ENCODE measurements at regions not wholly inside any gene's neighbourhood (a gene's known extent, or its start where the extent isn't known, plus 50 kb on each side); places are given as distances from the start of the nearest gene placed in this dataset.

- Histone ChIP-seq H3K4me1 (ENCODE audit: control insufficient read depth in 1 of 2, insufficient read depth in 2 of 2, low read length in 2 of 2) (no peaks in the 10 kb centered on the region), H4K8ac (ENCODE audit: low read depth, low read length) (no peak overlapping the region)
- no CpG with 5 or more reads among the region's 2 CpGs for WGBS (ENCODE audit: extremely low coverage, insufficient coverage, insufficient read length)
These were observed 454.0 kb upstream of the ROBO2 start for GRCh38 chr3:76585794-76586392.

GRCh38 chr3:76586471-76586870, 453.4 kb upstream of the ROBO2 start:
- Histone ChIP-seq H2AFZ (ENCODE audit: insufficient read depth, low read length, poor library complexity) (no peak overlapping the region), H4K12ac (ENCODE audit: low read depth, low read length) (no peak overlapping the region), H3K18ac (ENCODE audit: low read length) (no peak overlapping the region), H3K9ac (ENCODE audit: low read length) (no peak overlapping the region), H3K36me3 (ENCODE audit: control insufficient read depth in 1 of 2, insufficient read depth in 2 of 2, low read length in 2 of 2) (no peaks in the 10 kb centered on the region), H3K9me3 (ENCODE audit: insufficient read depth, low read depth, low read length) (no peaks in the 10 kb centered on the region), H3K4me1 (ENCODE audit: control insufficient read depth in 1 of 2, insufficient read depth in 2 of 2, low read length in 2 of 2) (no peaks in the 10 kb centered on the region), H3K4me3 (ENCODE audit: low read depth, low read length) (no peak overlapping the region), H3K4ac (ENCODE audit: low read depth, low read length) (no peak overlapping the region), H3K4me2 (ENCODE audit: low read length) (no peak overlapping the region), H3K14ac (ENCODE audit: low read length) (no peak overlapping the region), H2BK12ac (ENCODE audit: low read length) (no peak overlapping the region), H2BK5ac (ENCODE audit: low read depth, low read length, poor library complexity) (no peak overlapping the region), H3K27me3 (ENCODE audit: insufficient read depth, low read length) (no peaks in the 10 kb centered on the region), H4K8ac (ENCODE audit: low read depth, low read length) (no peak overlapping the region), H4K91ac (ENCODE audit: low read depth, low read length) (no peak overlapping the region), H3K27ac (ENCODE audit: low read depth, low read length) (no peak overlapping the region), H3K79me1 (ENCODE audit: low read length) (no peaks in the 10 kb centered on the region), H2BK120ac (ENCODE audit: insufficient read depth, low read length, poor library complexity) (no peak overlapping the region), H3K23ac (ENCODE audit: low read length) (no peak overlapping the region), H2AK5ac (ENCODE audit: low read length) (no peak overlapping the region), H3K79me2 (ENCODE audit: control insufficient read depth, insufficient read depth, low read length, poor library complexity) (no peaks in the 10 kb centered on the region)
- DNase-seq = no peak

More at GRCh38 chr3:76585794-76586392, 454.0 kb upstream of the ROBO2 start:
- no peaks in the 10 kb centered on the region for H3K79me2 ChIP-seq (ENCODE audit: control insufficient read depth, insufficient read depth, low read length, poor library complexity)
- no peak overlapping the region for H4K12ac ChIP-seq (ENCODE audit: low read depth, low read length)
- H3K18ac ChIP-seq (ENCODE audit: low read length) = no peak overlapping the region
- H2AFZ ChIP-seq (ENCODE audit: insufficient read depth, low read length, poor library complexity) = no peak overlapping the region
- H3K36me3 ChIP-seq (ENCODE audit: control insufficient read depth in 1 of 2, insufficient read depth in 2 of 2, low read length in 2 of 2) = no peaks in the 10 kb centered on the region
- H3K4me2 ChIP-seq (ENCODE audit: low read length) = no peak overlapping the region
- no peak overlapping the region for H3K14ac ChIP-seq (ENCODE audit: low read length)
- H3K27ac ChIP-seq (ENCODE audit: low read depth, low read length) = no peak overlapping the region
- DNase-seq = peak in 1 of 2 donors; percentile 34
- no peak overlapping the region for H3K4ac ChIP-seq (ENCODE audit: low read depth, low read length)
- no peaks in the 10 kb centered on the region for H3K27me3 ChIP-seq (ENCODE audit: insufficient read depth, low read length)
- no peak overlapping the region for H2BK120ac ChIP-seq (ENCODE audit: insufficient read depth, low read length, poor library complexity)
- H3K23ac ChIP-seq (ENCODE audit: low read length) = no peak overlapping the region
- H3K9ac ChIP-seq (ENCODE audit: low read length) = no peak overlapping the region
- no peaks in the 10 kb centered on the region for H3K9me3 ChIP-seq (ENCODE audit: insufficient read depth, low read depth, low read length)
- no peak overlapping the region for H2AK5ac ChIP-seq (ENCODE audit: low read length)
- H3K79me1 ChIP-seq (ENCODE audit: low read length) = no peaks in the 10 kb centered on the region
- H2BK12ac ChIP-seq (ENCODE audit: low read length) = no peak overlapping the region
- H4K91ac ChIP-seq (ENCODE audit: low read depth, low read length) = no peak overlapping the region
- no peak overlapping the region for H3K4me3 ChIP-seq (ENCODE audit: low read depth, low read length)
- no peak overlapping the region for H2BK5ac ChIP-seq (ENCODE audit: low read depth, low read length, poor library complexity)

GRCh38 chr3:76610150-76610549, 429.7 kb upstream of the ROBO2 start:
- Histone ChIP-seq H3K9ac (ENCODE audit: low read length) (no peak overlapping the region), H2BK5ac (ENCODE audit: low read depth, low read length, poor library complexity) (no peak overlapping the region), H3K4me2 (ENCODE audit: low read length) (no peak overlapping the region), H2AK5ac (ENCODE audit: low read length) (no peak overlapping the region), H3K23ac (ENCODE audit: low read length) (no peak overlapping the region), H3K36me3 (ENCODE audit: control insufficient read depth in 1 of 2, insufficient read depth in 2 of 2, low read length in 2 of 2) (no peaks in the 10 kb centered on the region), H3K27me3 (ENCODE audit: insufficient read depth, low read length) (no peaks in the 10 kb centered on the region), H3K4me3 (ENCODE audit: low read depth, low read length) (no peak overlapping the region), H3K9me3 (ENCODE audit: insufficient read depth, low read depth, low read length) (no peaks in the 10 kb centered on the region), H3K4me1 (ENCODE audit: control insufficient read depth in 1 of 2, insufficient read depth in 2 of 2, low read length in 2 of 2) (no peaks in the 10 kb centered on the region), H2BK12ac (ENCODE audit: low read length) (no peak overlapping the region), H2AFZ (ENCODE audit: insufficient read depth, low read length, poor library complexity) (no peak overlapping the region), H3K18ac (ENCODE audit: low read length) (no peak overlapping the region), H4K12ac (ENCODE audit: low read depth, low read length) (no peak overlapping the region), H3K79me2 (ENCODE audit: control insufficient read depth, insufficient read depth, low read length, poor library complexity) (no peaks in the 10 kb centered on the region), H3K4ac (ENCODE audit: low read depth, low read length) (no peak overlapping the region), H2BK120ac (ENCODE audit: insufficient read depth, low read length, poor library complexity) (no peak overlapping the region), H3K14ac (ENCODE audit: low read length) (no peak overlapping the region), H4K8ac (ENCODE audit: low read depth, low read length) (no peak overlapping the region), H3K79me1 (ENCODE audit: low read length) (no peaks in the 10 kb centered on the region), H4K91ac (ENCODE audit: low read depth, low read length) (no peak overlapping the region), H3K27ac (ENCODE audit: low read depth, low read length) (no peak overlapping the region)
- no peak for DNase-seq
- WGBS (ENCODE audit: extremely low coverage, insufficient coverage, insufficient read length) = no CpG with 5 or more reads among the region's 11 CpGs

- no peak overlapping the region for H3K18ac ChIP-seq (ENCODE audit: low read length)
- H2BK12ac ChIP-seq (ENCODE audit: low read length) = no peak overlapping the region
- no peak overlapping the region for H2BK120ac ChIP-seq (ENCODE audit: insufficient read depth, low read length, poor library complexity)
- H4K8ac ChIP-seq (ENCODE audit: low read depth, low read length) = no peak overlapping the region
- DNase-seq = no peak
- no peak overlapping the region for H3K27ac ChIP-seq (ENCODE audit: low read depth, low read length)
- no peaks in the 10 kb centered on the region for H3K36me3 ChIP-seq (ENCODE audit: control insufficient read depth in 1 of 2, insufficient read depth in 2 of 2, low read length in 2 of 2)
- no peak overlapping the region for H4K91ac ChIP-seq (ENCODE audit: low read depth, low read length)
- no peak overlapping the region for H2BK5ac ChIP-seq (ENCODE audit: low read depth, low read length, poor library complexity)
- no peak overlapping the region for H3K4ac ChIP-seq (ENCODE audit: low read depth, low read length)
- WGBS (ENCODE audit: extremely low coverage, insufficient coverage, insufficient read length) = no CpG with 5 or more reads among the region's 1 CpG
- no peaks in the 10 kb centered on the region for H3K79me1 ChIP-seq (ENCODE audit: low read length)
- no peaks in the 10 kb centered on the region for H3K9me3 ChIP-seq (ENCODE audit: insufficient read depth, low read depth, low read length)
- H3K79me2 ChIP-seq (ENCODE audit: control insufficient read depth, insufficient read depth, low read length, poor library complexity) = no peaks in the 10 kb centered on the region
- H3K23ac ChIP-seq (ENCODE audit: low read length) = no peak overlapping the region
- H2AK5ac ChIP-seq (ENCODE audit: low read length) = no peak overlapping the region
- no peak overlapping the region for H2AFZ ChIP-seq (ENCODE audit: insufficient read depth, low read length, poor library complexity)
- H3K9ac ChIP-seq (ENCODE audit: low read length) = no peak overlapping the region
- H3K27me3 ChIP-seq (ENCODE audit: insufficient read depth, low read length) = no peaks in the 10 kb centered on the region
- H3K4me1 ChIP-seq (ENCODE audit: control insufficient read depth in 1 of 2, insufficient read depth in 2 of 2, low read length in 2 of 2) = no peaks in the 10 kb centered on the region
- H3K4me3 ChIP-seq (ENCODE audit: low read depth, low read length) = no peak overlapping the region
- no peak overlapping the region for H4K12ac ChIP-seq (ENCODE audit: low read depth, low read length)
- H3K4me2 ChIP-seq (ENCODE audit: low read length) = no peak overlapping the region
- no peak overlapping the region for H3K14ac ChIP-seq (ENCODE audit: low read length)
These were observed 424.2 kb upstream of the ROBO2 start for GRCh38 chr3:76615719-76616118.
